ENCODE measurements at regions not wholly inside any gene's neighbourhood (a gene's known extent, or its start where the extent isn't known, plus 50 kb on each side); places are given as distances from the start of the nearest gene placed in this dataset.

- no peak for TF ChIP-seq CTCF (IDR thresholded peaks at IDR 0.05; ENCODE audit: insufficient read depth, low read depth, low read length)
- no peak for TF ChIP-seq EZH2 (IDR thresholded peaks at IDR 0.05; ENCODE audit: insufficient read depth, low read length)
Measured at GRCh38 chr3:59300733-59301132, 250.9 kb upstream of the CFAP20DC start.
